ENCODE measurements at regions not wholly inside any gene's neighbourhood (a gene's known extent, or its start where the extent isn't known, plus 50 kb on each side); places are given as distances from the start of the nearest gene placed in this dataset.
A peak's percentile ranks its signal among the peaks of the same experiment; 100 is the strongest.
"Not testable (repeated sequence)": the region's sequence is repeated elsewhere in the genome, so short reads cannot be mapped to it uniquely, and the experiment has no call there.

DNA sequence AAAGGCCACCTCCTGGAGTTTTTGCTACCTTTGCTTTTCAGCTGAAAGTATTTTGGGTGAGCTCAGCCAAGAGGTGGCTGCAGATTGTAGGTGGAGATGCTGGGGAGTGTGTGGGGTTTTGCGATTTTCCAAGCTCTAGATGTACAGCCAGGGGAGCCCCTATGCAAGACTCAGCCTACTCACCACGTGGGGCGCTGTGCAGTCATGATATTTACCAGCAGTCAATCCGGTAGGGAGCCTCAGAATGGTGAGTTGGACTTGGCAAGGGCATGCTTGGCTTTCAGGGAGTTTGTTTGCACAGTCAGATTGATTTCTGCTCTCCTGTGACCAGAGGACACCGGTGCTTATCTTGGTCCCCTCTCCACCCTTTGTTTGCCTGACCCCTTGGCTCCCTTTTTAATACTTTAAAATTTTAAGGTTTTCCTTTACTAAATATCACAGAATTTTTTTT is 175.3 kb downstream of the UTP18 start:
- peak; percentile 68 for DNase-seq

DNA sequence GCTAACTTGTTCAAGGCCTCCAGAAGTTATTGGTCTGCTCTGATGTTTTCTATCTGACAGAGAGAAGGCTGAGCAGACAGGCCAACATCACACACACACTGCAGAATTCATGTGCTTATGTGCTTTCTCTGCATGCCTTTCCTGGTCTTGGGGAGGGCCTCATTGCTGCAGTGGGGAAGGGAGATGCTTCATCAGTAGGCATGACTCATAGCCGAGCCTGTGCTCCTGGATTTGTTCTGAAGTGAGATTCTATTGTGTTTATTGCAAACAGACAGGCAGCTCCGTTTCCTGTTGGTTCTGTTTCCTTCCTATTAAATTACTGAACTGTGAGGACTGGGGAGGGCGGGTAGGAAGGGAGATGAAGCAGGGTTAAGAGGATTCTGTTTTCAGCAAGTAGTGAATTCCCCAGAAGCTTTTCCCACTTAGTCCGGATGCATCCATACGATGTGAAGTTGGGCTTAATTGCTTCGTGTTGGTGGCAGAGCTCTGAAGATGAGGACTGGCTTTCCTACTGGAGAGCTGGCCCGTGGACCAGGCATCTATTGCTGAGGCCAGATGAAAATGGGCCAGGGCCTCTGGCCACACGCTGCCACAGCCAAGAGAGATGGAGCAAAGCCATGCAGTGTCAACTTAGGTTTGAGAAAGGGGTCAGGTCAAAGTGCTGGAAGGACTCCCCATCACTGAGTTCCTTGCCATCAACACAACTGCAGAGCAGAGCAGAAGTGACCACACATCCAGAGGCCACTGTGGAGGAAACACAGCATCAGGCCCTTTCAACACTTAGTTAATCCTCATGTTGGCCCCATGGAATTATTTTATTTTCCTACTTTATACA is 179.3 kb downstream of the UTP18 start:
- peak; percentile 43 for DNase-seq

- DNase-seq, result no peak
Measured at GRCh38 chr17:51441431-51441830, 181.1 kb downstream of the UTP18 start.

GRCh38 chr17:51442088-51442865 is 181.9 kb downstream of the UTP18 start:
- no peak for DNase-seq

GRCh38 chr17:51443646-51444045 is 183.3 kb downstream of the UTP18 start:
- no peak for DNase-seq

- DNase-seq, result no peak
Measured at GRCh38 chr17:51445946-51446345, 185.6 kb downstream of the UTP18 start.

- no peak for DNase-seq
Measured at GRCh38 chr17:51454456-51454978, 194.2 kb downstream of the UTP18 start.

- no peak for DNase-seq
Measured at GRCh38 chr17:51455211-51455610, 194.9 kb downstream of the UTP18 start.

GRCh38 chr17:51455931-51456330 is 195.6 kb downstream of the UTP18 start:
- no peak for DNase-seq

DNA sequence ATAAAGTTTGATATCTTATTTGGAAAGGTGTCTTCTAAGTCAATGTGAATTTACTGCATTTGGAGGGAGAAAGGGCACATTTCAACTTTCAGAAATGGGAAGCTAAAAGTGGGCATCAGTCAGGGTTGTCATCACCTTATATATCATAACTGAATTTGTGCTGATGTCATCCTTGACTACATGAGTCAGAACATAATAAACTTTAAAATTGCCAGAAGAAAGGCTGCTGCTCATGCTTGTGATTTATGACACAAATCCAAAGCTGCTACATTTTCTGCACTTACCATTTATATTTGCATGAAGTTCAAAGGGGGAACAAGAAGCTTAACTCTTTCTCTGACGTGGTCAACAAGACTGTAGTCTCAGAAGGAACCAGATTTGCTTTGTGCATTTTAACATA is 196.6 kb downstream of the UTP18 start:
- no peak for DNase-seq

DNA sequence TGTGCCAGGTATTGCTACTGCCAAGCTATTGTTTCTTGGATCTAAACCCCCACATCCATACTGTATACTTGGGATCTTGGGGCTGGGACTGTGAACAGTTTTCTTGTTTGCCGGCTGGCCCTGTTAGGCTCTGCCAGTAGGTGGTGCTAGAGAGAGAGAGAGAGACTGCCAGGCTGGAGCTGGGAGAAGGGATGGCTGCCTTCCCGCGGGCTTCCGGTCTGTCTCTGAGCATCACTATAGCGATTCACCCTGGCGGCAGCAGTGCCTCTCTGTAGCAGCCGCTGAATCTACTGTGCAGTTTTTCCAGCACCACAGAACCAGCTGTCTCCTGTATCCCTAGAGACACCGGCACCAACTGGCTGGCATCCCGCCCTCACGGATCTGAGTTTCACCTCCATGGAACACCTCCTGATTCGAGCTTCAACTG is 201.2 kb downstream of the UTP18 start:
- peak; percentile 67 for DNase-seq

DNA sequence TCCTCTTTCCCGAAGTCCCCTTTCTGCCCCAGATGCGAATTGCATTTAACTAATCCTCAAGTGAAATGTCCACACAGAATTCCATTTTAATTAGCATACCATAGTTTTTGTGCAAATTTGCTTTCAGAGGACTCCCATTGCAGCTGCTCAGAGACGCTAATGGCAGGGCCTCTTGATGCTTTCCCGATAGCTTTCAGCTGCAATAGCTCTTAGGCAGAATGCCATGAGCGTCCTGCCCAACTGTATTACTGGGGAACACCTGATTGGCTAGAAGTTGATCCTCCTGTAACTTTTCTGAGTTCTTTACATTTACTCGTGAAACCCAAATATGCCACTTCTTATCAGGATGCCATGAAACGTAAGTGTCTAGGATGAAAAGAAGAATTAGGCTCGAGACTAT is 203.0 kb downstream of the UTP18 start:
- peak; percentile 85 for DNase-seq

DNA sequence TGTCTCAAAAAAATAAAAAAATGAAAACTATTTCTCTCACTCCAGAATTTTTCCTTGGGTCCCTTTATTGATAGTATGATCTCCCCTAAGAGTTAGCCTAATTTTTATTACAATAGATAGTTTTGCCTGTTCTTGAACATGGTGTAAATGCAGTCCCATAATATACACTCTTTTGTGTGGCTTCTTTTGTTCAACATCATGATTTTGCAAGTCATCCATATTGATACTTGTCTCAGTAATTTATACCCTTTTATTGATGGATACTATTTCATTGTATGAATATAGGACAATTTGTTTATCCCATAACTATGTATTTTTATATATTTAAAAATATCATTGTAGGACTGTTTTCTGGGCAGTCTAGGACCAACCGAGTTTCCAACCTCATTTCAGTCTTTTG is 207.0 kb downstream of the UTP18 start:
- DNase-seq, result no peak

GRCh38 chr17:51472670-51473205 is 212.4 kb downstream of the UTP18 start:
- DNase-seq, result no peak

- DNase-seq, result no peak
Measured at GRCh38 chr17:51474764-51475163, 214.4 kb downstream of the UTP18 start.

DNA sequence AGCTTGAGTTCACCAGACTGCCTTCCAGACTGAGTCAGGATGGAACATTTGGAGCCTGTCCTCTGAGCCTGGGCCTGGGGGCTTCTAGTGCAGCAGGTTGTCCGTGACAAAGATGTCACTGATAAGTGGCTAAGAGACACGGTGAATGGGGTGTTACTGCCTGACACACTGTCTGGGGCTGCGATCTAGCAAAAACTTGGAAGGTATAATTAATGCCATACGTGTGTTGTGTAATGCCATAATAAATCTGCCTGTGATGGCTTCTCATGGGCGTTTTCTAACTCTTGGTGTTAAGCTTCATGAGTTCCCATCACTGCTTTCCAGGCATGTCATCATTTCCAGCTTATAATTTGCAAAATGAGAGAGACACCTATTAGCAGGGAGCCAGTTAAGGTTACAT is 215.4 kb downstream of the UTP18 start:
- DNase-seq, result no peak

DNA sequence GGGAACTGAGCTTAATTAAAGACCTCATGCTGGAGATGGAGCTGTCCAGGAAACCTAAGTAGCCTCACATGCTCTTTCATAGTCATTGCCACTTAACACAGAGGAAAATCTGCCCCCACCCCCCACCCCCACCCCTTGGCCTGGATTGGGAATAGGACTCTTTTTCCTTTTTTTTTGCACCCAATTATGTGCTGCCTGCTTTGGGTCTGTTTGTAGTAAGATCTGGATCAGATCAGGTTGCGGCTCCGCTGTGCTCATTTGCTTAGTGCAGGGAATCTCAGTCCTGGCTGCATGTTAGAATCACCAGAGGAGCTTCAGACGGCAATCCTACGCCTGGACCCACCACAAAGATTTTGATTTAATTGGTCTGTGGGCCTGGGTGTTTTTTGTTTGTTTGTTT is 219.0 kb downstream of the UTP18 start:
- no peak for DNase-seq

- no peak for DNase-seq
Measured at GRCh38 chr17:51481370-51481769, 221.0 kb downstream of the UTP18 start.

- DNase-seq, result not testable (repeated sequence)
Measured at GRCh38 chr17:51482248-51482647, 221.9 kb downstream of the UTP18 start.

DNA sequence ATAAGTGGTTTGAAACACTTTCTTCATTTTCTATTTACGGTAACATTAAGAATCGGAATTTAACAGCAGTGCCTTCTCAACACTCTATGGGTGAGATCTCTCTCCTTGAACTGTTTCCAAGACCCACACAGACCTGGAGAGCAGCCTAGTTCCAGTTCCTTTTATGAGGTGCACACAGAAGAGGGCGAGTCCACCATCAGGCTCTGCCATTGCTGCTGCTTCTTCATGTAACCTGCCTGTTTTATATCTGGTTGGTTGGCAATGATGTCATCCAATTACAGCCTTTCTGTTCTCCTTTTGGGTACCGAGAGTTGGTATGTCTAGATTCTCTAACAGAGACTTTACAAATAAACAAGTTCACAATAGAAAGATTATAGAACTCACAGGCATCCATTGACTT is 225.7 kb downstream of the UTP18 start:
- no peak for DNase-seq

DNA sequence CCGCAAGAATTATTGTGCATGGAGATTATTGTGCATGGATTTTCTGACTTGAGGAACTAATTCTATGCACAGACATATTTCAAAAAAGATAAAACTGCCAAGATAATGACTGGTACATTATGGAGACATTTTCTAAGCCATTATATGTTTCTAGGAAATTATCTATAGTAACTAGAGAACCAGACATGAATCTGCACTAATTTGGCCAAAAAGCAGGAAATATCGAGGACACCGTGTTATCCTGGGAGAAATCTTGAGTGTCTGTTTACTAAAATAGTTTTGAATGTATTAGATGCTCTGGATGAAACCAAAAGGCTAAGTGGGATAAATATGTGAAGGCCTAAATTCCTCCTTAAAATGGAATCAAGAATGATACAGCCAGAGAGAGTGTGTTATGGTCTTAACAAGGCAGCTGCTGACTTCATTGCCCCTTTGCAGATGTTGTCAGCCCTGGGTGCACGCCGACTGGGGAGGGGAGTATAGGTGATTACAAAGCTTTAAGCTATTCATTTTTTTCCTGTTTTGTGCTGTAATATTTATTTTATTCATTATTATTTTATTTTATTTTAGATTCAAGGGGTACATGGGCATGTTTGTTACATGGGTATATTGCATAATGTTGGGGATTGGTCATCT is 226.7 kb downstream of the UTP18 start:
- DNase-seq, result no peak

DNA sequence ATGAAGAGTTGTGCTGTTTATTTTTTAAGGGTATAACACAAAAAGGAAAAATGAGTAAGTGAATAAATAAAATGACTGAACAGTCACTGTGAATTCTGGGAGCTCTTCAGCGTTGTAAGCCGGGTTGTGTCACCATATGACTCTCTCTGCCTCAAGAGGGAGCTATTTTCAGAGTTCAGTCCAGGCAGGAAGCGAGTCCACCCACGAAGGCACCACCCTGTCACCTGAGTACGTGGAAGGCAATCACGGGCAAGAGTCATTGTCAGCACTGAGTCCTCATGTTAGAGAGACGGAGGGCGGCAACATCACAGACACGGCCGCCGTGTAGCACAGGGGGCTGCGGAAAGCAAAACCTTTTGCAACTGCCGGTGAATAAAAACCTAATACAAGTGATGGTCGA is 227.6 kb downstream of the UTP18 start:
- DNase-seq, result peak; percentile 11

DNA sequence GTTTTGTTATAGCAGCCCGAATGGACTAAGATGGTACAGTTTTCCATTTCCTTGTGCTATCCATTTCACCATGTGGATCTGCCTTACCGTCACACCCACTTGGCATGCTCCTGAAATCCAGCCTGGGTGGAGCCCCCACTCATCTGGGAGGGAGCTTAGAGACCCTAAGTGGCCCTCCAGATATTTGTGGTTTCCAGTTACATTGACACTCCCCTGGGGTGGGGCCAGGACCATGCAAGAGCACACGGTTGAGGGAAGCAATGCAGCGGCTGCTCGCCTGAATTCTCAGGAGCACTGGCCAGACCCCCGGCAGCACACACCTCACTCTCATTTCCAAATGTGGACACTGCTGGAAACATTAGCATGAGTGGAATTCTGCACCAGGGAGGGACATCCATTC is 231.1 kb downstream of the UTP18 start:
- DNase-seq, result peak; percentile 27
